Hepatic stellate cell (primary cell): ENCODE measurements at regions not wholly inside any gene's neighbourhood (a gene's known extent, or its start where the extent isn't known, plus 50 kb on each side); places are given as distances from the start of the nearest gene placed in this dataset.

Experiments
- DNase-seq: peaks from one replicate; pipeline ENCODE4 v3.0.0; 2011; ENCODE audit warnings: low spot score

DNA sequence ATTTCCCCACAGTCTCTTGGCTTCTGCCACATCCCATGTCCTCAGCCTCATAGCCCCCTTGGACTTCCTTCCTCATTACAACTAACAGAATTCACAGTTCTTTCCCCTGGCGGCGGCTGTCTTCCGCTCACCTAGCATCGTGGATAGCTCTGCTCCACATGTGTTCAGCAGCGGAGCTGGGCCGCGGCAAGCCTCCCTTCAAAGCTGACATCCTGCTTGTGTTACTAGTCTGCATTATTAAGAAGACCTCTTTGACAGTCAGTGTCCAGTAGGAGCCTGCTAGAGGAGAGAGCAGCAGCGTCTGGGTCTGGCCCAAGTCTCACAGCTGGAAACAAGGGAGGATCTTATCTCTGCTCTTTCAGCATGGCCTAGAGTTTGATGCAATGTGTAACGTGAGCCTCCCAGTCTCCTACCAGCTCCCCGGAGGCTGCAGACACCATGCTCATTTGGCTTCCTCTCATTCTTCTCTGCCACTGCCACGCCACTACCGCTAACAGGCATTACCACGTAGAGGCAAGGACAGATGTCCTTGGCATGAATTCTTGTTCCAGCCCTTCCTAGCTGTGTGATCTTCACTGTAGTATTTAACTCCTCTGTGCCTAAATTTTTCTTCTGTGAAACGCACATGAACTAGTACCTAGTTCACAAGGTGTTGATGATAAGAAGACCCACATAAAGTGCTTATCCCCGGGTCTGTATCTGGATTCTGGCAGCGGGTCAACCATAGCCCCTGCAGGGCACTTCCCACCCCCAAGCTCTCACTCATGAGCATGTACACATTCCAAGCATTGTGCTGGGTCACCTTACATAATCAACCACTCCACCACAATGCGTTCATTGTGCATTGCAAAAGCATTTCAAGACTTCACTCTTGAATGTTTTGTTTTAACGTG lies 107.1 kb upstream of the BACH2 start:
- no peak for DNase-seq

DNA sequence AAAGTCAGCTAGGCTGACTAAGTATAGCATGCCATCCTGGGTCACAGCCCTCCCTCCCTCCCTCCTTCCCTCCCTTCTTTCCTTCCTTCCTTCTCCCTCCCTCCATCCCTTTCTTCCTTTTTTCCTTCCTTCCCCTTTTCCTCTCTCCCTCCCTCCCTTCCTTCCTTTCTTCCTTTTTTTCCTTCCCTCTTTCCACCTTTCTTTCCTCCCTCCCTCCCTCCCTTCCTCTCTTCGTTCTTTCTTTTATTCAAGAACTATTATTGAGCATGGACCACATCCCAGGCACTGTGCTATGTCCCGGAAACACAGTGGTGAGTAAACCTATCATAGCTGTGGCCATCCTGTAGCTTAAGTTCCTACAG lies 106.2 kb upstream of the BACH2 start:
- no peak for DNase-seq

DNA sequence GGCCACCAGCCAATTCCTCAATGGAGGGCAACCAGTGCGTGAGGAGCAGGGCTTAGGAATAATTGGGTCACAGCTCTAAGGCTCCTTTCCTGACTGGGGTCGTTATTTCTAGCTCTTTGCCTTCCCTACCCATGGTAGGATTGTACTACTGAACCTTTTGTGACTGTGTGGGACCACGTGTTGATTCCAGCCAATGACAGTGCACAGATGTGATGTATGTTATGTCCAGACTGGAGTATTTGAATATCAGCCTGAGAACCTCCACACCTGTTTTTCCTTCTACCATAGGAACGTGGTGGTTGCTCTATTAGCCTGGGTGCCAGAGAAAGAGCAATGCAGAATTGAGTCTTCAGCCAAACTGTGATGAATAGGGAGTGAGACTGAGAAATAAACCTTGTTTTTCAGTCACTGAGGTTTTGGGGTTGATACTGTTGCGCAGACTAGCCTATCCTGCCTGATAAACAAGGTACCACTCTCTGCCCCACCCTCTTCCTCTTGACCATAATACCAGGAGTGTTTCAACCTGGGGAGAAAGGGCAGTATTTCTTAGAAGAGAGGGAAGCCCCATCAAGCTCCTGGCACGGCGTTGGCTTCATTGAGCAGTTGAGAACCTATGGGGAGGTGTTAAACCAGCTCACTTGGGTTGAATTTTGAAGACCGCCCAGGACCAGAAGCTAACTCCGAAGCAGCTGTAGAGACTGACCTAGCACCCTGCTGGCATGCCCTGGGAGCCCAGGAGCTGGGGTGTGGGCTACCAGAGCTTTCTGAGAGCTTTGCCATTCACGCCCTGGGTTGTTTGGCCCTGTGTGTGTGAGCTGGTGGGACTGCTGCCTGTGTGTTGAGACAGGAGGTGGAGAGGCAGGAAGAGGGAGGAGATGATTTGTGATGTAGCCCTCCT lies 105.5 kb upstream of the BACH2 start:
- DNase-seq = no peak

DNA sequence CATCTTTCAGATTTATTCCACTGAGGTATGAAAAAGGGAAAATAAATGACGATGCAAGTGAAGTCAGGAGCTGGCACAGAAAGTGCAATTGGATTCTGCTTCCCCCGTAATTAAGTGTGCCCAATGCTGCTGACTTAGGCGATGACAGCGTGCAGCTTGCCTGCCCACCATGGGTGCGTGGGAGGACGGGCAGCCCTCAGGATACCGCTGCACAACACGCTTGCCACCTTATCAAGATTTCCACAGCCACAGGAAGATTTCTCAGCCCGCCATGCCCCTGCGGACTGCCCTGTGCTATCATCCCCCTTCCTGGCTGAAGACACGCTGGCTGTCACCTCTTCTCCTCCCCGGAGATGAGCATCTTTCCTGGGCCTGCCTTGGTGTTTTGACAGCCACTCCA lies 103.3 kb upstream of the BACH2 start:
- DNase-seq = no peak

DNA sequence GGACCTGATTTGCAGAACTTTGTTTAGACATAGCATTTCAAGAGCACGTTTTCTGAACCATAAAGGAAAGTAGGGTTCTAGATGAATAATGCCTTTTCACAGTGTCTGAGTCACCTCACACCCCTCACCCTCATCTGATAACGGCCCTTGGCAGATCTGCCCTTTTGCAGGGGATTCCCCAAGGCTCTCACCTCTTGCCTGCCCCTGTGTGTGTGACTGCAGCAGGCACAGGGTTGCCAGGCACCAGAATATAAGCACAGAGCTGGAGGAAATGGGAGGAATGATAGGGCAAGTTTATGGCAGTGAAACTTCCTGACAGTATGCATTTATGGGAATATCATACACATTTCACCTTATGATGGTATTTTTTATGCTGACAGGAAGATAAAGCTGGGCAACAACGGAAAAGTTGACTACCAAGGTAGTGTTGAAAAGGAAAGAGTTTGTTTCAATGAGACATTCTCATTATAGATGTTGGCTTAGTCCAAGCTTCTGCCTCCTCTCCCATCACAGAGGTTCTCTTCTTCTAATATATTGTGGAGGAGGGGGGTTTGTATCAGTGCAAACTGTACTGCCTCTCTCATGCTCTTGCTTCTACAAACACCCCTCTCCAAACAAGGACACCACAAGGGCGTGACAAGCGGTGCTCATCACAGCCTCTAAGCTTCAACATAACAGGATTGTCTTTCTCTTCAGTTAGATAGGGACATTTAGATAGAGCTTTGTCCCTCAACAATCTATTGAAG lies 101.5 kb upstream of the BACH2 start:
- no peak for DNase-seq

DNA sequence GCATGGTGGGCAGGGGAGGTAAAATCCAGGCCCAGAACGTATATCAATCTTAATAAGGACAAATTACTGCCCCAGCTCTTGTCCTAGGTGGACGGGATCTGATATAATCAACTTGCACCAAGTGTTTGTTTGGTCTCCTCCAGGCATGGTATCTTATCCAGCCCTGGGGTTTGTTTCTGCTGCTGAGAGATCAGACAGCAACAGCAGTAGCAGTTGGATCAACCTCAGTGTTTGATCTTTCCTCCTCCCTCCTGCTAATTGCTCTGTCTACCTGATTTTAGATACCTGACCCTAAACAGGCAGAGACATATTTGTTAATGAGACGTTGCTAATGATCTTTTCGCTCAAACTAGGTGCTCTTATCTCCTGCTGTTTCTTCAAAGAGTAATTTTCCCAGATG lies 100.4 kb upstream of the BACH2 start:
- DNase-seq = no peak

DNA sequence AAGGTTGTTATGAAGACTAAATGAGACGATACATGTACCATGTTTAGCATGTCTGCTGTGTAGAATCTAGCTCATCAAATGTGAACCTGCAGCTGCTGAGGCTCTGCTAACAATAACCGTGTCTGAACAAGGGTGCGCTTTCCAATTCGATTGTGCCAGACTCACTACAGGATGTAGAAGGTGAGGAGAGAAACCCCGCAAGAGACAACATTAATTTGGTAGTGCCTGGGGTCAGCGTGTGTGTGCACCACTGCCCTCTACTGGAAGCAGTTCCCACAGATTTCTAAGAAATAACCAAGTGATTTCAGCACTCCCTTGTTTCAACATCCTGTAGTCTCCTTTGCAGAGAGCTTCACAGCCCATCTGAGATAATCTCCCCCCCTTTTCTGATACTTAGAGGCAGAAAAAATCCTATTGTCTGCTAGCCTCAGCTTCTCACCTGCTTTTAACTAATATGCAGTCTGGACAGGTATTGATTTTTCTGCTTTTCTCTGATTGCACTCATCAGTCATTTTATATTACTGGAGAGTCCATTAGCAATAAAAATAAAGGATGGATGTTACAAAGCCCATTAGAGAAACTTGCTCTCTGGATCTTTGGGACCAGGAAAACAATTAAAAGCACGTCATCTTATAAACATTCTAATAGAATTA lies 96.7 kb upstream of the BACH2 start:
- peak; percentile 38 for DNase-seq

DNA sequence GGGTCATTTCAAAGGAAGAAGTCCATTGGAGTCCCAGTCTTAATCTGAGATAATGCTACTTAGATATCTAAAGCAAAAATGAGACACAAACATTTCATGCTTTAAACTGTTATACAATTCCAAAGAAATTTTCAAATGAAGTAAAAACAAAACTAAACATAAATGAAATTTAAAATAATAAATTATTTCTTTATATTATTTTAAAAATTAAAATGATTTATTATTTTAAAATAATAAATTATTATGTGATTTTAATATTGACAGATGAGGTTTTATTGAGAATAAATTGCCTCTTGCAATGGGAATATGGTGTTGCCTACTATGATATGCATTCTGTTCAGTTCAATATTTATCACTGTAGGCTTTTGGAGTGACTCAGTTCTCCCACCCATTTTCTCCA lies 93.7 kb upstream of the BACH2 start:
- DNase-seq = no peak

DNA sequence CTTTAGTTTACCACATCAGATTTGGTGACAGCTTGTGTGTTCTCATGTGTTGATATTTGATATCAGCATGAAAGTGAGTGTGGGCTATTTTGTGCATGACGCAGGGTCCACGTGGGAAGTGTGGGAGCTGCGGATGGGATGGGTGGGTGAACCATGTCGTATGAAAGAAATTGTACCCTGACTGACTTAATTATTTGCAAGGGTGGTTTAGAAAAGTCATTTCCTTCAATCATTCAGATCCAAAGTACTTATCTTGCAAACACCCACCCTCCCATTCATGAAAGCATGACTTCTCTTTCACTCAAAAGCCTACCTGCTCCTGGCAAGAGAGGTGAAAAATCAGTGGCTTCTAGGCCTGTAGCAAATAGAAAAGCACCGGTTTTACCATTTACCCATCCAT lies 91.8 kb upstream of the BACH2 start:
- DNase-seq = no peak

DNA sequence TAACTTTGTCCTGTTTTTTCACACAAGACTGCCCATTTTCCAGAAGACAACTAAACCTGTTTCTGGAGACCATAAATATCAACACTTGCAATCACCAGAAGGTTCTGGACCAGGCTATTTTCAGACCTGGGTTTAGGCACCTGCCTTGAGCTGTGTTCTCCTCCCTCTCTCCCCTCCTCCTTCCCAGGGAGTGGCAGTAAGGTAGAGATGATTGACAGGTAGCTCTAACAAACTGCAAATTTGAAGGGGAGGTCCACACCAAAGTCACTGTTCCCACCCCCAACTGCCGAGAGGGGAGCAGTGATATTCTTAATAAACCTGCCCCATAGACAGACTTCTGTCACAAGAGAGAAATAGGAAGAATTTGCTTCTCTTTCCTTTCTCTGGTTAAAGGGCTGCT lies 91.2 kb upstream of the BACH2 start:
- no peak for DNase-seq

DNA sequence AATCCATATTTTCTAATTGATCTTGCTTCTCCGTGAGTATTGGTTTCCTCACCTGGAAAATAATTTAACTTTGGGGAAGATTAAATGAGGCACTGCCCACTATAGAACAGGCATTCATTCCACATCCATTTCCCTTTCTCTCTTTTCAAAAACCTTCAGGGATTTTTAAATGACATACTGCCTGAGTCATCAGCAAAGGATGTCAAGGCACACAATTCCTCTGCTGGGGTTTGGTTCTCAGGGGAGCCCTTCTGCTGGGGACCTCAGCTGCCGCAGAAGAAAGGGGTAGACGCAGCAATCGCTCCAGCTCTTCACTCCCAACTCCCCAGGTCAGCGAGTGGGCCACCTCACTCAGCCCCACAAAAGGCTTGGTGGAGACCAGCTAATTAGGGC lies 90.7 kb upstream of the BACH2 start:
- DNase-seq = no peak

DNA sequence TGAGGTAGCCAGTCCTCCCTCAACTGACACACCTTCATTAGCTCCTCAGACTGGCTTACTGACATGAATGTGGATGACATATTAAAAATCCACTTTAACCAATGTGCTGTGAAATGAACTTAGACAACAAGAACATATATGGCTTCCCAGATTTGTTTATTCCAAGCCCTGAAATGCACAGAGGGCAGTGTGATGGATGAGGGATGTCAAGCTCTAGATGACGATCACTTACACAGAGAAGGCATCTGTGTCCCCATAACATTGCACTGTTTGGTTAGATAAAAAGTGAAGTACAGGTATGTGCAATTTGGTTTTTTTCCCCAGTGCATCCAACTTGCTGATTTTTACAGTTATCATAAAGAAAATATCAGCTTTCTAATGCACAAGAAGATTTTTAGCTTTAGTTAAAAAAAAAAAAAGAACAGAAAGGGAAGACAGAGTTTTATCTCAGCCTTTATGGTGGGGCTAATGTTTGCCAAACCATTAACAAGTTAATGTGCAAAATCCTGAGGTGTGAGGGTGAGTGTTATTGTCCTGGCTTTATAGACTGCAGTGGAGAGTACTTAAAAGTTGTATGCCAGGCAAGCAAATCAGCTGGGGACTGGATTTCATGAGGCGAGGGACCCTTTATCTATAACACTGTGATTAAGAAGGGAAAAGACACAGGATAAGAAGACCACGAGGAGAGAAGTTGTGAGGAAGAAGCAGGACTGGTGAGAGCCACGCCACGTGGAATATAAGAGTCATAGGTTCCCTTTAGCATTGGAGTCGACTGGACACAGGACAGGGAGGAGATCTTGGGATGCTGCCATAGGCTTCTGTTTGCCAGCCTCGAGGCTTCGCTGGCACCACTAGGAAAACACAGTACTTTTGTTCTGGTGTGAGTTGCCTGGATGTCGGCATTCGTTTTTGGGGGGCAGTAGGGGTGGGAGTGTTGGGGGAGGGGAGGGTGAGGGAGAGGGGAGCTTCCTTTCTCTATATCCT lies 90.0 kb upstream of the BACH2 start:
- no peak for DNase-seq

DNA sequence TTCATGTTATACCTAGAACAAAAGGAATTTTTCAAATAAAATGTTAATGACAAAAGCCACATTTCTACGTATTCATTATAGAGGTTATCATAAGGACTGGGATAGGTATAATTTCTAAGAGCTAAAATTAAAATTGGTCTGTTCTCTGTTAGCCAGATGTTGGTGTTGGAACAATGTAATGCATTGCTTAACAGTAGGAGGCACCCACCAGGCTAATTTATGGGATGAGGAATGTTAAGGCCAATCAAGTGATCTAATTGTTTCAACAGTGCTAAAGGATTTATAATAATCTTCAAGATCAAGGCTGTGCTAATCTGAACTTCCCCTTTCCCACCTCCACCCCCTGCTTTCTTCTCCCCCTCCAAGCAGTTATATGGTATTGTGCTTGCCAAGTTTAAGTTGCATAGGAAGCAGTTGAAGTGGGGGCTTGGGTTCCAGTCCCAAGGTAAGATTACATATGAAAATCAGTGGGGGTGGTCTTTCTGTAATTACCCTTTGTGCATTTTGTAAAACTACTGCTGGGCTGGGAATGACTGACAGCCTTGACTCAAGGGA lies 89.2 kb upstream of the BACH2 start:
- no peak for DNase-seq

DNA sequence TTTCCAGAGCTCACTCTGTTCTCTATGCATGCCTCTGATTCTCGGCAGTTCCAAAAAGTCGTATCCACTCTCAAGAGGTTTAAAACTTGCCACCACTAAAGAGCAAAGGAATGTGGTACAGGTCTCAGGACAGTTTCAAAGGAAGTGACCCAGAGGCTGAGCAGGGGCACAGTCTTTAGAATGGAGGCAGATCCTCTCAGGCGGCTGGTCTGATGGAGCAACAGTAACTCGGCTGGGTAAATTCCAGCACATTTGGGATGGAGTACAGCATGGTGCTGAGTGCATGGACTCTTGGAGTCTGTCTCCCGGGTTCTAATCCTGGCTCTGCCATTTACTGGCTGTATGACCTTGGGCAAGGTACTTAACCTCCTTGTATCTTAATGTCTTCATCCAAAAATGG lies 88.1 kb upstream of the BACH2 start:
- DNase-seq = no peak

DNA sequence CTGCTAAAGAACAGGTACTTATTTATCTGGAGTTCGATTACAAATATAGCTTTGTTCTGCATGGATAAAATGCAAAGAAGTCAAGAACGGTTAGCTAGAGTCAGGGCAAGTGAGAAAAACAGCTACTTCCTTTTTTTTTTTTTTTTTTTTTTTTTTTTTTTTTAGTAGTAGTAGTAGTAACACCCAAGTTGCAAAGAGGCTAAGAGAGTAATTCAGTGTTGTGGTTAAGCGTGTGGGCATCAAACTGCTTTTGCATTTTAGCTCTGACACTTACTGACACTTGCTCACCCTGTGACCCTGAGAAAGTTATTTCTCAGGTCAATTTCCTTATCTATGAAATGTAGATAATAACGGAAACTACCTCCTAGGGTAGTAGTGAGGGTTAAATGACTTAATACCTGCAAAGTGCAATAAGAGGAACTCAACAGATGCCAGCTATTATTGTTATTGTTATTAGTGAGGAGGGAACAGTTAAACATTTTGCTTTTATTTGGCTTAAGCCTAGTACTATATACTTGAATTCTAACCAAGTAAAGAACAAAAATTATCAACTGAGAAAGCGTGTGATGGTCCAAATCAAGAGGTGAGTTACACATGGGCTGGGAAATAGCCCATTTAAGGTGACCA lies 86.7 kb upstream of the BACH2 start:
- DNase-seq = no peak

DNA sequence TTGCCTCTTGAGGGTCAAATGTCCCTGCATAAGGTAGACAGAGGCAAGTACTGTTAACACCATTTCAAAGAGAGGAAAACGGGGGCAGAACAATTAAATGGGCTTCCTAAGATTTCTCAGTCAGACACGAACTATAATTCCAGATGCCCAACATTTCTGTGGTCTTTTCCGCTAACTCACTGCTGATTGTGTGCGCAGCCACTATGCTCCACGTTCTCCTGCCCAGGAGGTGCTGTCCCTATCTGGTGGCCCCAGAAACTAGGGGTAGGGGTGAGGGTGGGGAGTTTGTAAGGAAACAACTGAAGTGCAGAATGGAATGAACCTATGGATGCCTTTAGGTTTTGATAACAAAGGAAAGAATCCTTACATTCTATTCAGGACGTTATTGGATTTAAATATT lies 86.1 kb upstream of the BACH2 start:
- no peak for DNase-seq

DNA sequence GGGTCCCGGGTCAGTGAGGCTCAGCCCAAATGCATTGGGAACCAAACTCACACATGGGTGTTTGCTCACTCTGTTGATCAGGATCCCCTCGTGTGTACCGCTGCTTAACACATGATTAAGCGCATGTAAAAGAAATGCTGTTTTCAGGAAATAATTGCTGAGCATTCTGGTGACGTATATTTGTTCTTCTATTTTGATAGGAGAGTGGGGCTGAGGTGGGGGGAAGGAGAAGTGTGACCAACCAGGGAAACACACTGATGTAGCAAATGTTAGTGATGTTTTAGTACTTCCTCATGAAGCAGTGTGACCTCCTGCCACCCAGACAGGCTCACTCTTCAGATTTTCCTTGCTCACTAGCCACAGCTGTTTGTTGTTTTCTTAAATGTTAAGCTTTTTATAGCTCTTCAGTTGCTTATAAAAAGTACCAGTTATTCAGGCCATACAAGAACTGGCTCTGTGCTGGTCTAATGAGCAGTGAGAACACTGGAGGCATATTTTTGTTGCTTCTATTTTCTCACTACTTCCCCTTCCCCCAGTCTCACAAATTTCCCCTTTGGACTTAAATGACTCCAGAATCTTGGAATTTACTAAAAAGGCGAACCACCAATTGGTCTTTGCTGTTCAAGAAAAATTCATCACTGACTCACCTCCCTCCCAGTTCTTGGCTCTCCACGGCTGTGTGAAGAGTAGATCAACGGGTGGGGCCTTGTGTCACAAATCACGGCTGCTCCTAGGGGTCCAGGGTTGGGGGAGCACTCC lies 79.2 kb upstream of the BACH2 start:
- DNase-seq = peak; percentile 37

DNA sequence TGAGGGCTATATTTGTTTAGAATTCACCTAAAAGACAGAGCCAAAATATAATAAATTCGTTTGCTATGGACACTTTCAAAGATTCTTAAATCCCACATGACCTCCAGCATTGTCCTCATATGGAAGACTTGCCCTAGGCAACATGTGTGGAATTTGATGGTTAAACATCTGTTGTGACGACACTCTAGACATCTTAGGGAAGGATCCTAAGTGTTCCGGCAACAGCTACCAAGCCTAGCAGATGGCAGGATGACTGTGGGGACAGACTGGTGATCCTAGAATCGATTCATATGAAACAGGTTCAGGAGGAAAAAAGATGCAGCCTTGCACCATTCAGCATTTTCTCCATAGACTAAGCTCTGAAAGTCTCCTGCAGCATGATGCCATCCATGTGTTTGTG lies 77.6 kb upstream of the BACH2 start:
- DNase-seq = no peak

DNA sequence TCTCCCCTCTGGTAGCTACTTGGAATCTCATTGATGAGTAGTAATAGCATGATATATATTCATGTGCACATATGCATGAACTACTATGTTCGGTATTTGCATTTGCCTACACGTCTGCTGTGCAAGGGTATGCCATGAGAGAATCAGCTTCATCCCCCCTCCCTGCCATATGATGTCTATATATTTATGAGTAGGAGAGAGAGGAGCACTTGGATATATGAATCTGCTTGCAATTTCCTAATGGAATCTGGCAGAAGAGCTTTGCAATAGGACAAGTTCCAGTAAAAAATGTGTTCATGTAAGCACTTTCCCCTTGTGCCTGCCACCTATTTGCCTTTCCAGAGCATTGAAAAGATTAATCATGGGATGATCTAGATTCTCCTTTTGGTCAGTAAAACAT lies 76.2 kb upstream of the BACH2 start:
- DNase-seq = no peak
